NB4 (cell line): ENCODE measurements at regions not wholly inside any gene's neighbourhood (a gene's known extent, or its start where the extent isn't known, plus 50 kb on each side); places are given as distances from the start of the nearest gene placed in this dataset.

Experiments
- DNase-seq: peaks from one replicate; pipeline ENCODE4 v3.0.0; 2010; ENCODE audit warnings: low read depth
- H3K4me3 ChIP-seq: one replicate; pipeline ENCODE4 v1.5.1; 2011; ENCODE audit warnings: mild to moderate bottlenecking, low read depth, low read length, moderate library complexity
- CTCF ChIP-seq: IDR thresholded peaks from one replicate; pipeline ENCODE4 v1.5.1; 2012; ENCODE audit warnings: low read depth, low read length
- MYC ChIP-seq: IDR thresholded peaks from 2 replicates; pipeline ENCODE4 v1.6.1; 2011; ENCODE audit warnings: low read depth, low read length
- POLR2A ChIP-seq: IDR thresholded peaks from 2 replicates; pipeline ENCODE4 v1.6.1; 2011; ENCODE audit warnings: mild to moderate bottlenecking; ENCODE audit not compliant: insufficient read length; ENCODE audit errors: extremely low read depth
- TF ChIP-seq, protein P1 (sequence below): IDR thresholded peaks from 2 replicates; pipeline ENCODE4 v1.6.1; 2011; ENCODE audit warnings: low read depth, low read length

DNA sequence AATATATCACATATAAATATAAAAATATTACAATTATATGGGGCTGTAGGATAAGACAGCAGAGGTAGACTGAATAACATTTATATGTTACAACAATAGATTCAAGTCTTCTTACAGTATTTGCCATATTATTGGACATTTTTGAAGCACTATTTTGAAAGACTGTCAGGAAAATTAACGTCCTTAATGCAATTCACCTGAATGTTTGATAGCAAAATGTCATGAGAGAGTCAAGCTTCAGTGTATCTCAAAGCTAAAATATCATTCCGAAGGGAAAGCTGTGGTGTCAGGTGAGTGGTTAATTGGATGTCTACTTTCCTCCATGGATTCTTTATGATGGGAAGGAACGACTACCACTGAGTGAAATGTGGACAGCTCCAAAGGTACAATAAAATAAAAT lies 1004.0 kb downstream of the HACE1 start:
- no peak for DNase-seq
- H3K4me3 ChIP-seq, result no peak overlapping the region
- TF ChIP-seq POLR2A (no peak), MYC (no peak), CTCF (no peak)
- TF ChIP-seq, protein P1, sequence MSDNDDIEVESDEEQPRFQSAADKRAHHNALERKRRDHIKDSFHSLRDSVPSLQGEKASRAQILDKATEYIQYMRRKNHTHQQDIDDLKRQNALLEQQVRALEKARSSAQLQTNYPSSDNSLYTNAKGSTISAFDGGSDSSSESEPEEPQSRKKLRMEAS, result no peak

GRCh38 chr6:103854059-103854458 lies 1005.7 kb downstream of the HACE1 start:
- DNase-seq, result no peak
- H3K4me3 ChIP-seq, result no peak overlapping the region
- TF ChIP-seq CTCF, result no peak
- TF ChIP-seq, protein P1, result no peak
- TF ChIP-seq MYC, result no peak
- TF ChIP-seq POLR2A, result no peak

DNA sequence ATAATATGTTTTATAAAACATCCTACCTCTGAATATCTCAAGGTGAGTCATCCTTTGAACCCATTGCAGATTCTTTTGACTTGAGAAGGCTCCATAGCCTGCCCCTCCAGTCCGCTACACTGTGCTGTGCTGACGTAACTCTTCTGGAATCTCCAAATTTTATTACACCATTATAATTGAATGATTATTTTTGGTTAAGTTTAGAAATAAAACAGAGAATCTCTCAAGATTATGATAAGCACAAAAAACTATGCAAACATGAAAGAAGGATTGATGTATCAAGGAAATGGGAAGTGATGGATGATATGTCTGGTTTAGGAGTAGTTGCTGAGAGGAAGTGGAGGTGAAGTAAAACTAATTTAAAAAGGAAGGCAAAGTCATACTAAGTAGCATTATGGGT lies 1021.3 kb downstream of the HACE1 start:
- TF ChIP-seq CTCF, result no peak
- TF ChIP-seq, protein P1, result no peak
- no peak overlapping the region for H3K4me3 ChIP-seq
- no peak for DNase-seq

- TF ChIP-seq POLR2A, result no peak
- TF ChIP-seq MYC, result no peak
- no peak for TF ChIP-seq CTCF
- TF ChIP-seq, protein P1, result no peak
- DNase-seq, result no peak
- no peak overlapping the region for H3K4me3 ChIP-seq
Measured at GRCh38 chr6:103826209-103826608, 1033.5 kb downstream of the HACE1 start.

GRCh38 chr6:103820148-103820547 lies 1039.6 kb downstream of the HACE1 start:
- H3K4me3 ChIP-seq, result no peak overlapping the region
- TF ChIP-seq, protein P1, result no peak
- TF ChIP-seq CTCF (no peak), POLR2A (no peak), MYC (no peak)
- DNase-seq, result no peak

- no peak overlapping the region for H3K4me3 ChIP-seq
- TF ChIP-seq, protein P1, result no peak
- DNase-seq, result no peak
Measured at GRCh38 chr6:103819509-103819908, 1040.2 kb downstream of the HACE1 start.
